ENCODE measurements at regions not wholly inside any gene's neighbourhood (a gene's known extent, or its start where the extent isn't known, plus 50 kb on each side); places are given as distances from the start of the nearest gene placed in this dataset.

GRCh38 chr18:8944871-8945245 lies 157.6 kb upstream of the NDUFV2 start:
- DNase-seq (ENCODE audit: low read depth in 2 of 2), result no peak

DNA sequence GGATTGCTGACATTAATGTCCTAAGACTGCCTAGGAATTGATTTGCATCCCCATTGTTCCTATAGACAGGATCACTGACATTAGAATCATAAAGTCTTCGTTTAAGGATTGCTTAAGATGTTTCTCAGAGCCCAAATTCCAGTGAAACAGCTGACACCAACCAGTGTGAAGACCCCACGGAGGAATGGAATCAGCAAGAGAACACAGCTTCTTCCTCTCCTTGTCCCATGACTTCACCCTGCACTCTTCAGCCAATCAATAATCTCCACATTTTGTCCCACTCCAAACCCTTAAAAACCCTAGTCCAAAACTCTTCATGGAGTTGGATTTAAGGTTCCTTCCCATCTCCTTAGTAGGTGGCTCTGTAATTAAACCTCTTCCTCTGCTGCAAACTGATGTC lies 157.0 kb upstream of the NDUFV2 start:
- no peak for DNase-seq (ENCODE audit: low read depth in 2 of 2)

DNA sequence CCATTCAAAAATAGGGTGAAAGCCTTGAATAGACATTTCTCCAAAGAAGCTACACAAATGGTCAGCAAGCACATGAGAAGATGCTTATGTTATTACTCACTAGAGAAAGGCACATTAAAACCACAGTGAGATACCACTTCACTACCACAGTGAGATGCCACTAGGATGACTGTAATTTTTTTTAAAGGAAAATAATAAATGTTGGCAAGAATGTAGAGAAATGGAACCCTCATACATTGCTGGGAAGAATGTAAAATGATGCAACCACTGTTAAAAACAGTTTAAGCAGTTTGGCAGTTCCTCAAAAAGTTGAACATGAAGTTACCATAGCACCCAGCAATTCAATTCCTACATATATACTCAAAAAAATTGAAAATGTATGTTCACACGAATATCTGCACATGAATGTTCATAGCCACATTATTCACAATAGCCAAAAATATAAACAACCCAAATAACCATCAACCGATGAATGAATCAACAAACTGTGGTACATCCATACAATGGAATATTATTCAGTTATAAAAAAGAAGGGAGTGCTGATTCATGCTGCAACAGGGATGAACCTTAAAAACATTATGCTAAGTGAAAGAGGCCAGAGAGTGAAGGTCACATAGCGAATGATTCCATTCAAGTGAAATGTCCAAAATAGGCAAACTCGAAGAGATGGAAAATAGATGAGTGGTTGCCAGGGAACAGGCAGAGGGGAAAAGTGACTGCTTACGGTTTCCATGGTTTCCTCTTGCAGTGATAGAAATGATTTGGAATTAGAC lies 156.2 kb upstream of the NDUFV2 start:
- no peak for DNase-seq (ENCODE audit: low read depth in 2 of 2)

- DNase-seq (ENCODE audit: low read depth in 2 of 2), result no peak
Observed at GRCh38 chr18:8947566-8947965, 154.9 kb upstream of the NDUFV2 start.

GRCh38 chr18:8948011-8948410 lies 154.5 kb upstream of the NDUFV2 start:
- no peak for DNase-seq (ENCODE audit: low read depth in 2 of 2)

GRCh38 chr18:8948471-8949149 lies 153.9 kb upstream of the NDUFV2 start:
- DNase-seq (ENCODE audit: low read depth in 2 of 2), result no peak

GRCh38 chr18:8949206-8949605 lies 153.3 kb upstream of the NDUFV2 start:
- DNase-seq (ENCODE audit: low read depth in 2 of 2), result no peak

- DNase-seq (ENCODE audit: low read depth in 2 of 2), result no peak
Observed at GRCh38 chr18:8951491-8951890, 151.0 kb upstream of the NDUFV2 start.

- DNase-seq (ENCODE audit: low read depth in 2 of 2), result no peak
Observed at GRCh38 chr18:8952174-8952573, 150.3 kb upstream of the NDUFV2 start.

- no peak for DNase-seq (ENCODE audit: low read depth in 2 of 2)
Observed at GRCh38 chr18:8952769-8953760, 149.4 kb upstream of the NDUFV2 start.

DNA sequence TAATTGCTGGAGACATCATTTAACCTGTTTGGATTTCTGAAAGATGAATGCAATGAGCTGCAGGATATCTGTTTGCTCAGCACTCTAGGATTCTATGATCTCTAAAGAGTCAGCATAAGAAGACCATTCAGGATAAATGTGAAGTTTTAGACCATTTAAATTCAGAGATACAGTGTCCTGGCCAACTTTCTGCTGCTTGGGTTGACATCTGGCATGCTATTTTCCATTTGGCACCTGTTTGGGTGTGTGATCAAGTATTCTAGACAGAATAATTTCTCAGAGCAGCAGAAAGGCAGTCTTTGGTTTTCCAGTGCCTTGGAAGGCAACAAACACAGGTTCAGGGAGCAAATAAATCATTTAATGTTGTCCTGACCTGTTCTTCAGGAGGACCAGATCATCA lies 144.8 kb upstream of the NDUFV2 start:
- DNase-seq (ENCODE audit: low read depth in 2 of 2), result no peak

DNA sequence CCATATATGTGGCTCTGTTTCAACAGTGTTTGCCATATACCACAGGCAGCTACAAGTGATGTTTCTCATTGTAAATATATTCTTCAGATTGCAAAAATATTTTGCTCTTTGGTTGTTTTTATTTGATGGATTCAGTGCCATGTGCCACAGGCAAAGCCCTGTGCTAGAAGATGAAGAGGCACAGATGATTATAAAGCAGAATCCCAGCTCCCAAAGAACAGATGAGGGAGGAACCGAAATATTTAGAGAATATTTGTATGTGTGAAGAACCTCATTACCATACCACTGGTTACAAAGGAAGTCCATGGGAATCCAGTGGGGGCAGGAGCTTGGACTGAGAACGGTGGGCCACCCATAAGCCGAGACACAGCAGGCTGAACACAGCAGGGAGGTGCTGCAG lies 143.8 kb upstream of the NDUFV2 start:
- DNase-seq (ENCODE audit: low read depth in 2 of 2), result no peak

- no peak for DNase-seq (ENCODE audit: low read depth in 2 of 2)
Observed at GRCh38 chr18:8959551-8960135, 142.9 kb upstream of the NDUFV2 start.

DNA sequence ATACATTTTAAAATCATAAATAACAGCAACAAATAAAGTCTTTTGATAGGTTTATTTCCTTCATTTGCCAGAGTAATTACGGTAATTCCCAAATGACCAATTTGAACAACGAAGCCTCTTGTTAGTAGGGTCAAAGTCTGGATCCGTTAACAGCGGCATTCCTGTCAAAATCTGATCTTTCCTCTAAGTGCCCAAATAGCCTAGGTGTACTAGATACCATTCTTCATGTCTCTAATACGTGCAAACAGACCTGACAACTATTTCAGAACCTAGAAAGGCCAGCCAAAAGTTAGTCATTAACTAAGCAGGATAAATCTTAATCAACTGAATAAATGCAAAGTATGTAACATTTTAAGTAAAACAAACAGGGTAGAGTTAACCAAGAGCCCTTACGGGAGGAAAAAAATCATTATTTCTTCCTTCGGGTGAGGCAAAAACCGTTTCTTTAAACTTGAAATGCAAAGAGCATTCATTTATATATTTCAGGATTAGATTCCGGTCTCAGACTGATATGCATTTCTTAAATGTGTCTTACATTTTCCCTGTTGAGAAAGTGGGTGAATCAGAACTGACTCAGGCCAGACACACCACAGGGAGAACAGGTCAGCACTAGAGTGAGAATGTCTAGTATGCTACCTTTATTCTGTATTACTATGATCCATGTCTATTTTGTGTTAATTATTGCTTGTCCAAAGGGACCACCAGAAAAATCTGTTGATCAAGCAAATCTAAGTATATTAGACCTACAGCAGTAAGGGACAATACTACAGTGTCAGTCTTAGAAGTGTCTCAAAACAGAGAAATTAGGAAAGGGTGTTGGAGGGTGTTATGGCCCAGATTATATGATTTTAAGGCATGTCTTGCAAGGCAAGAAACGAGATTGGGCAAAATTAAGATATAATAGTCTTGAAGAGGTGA lies 141.5 kb upstream of the NDUFV2 start:
- DNase-seq (ENCODE audit: low read depth in 2 of 2), result no peak

GRCh38 chr18:8962192-8962779 lies 140.2 kb upstream of the NDUFV2 start:
- DNase-seq (ENCODE audit: low read depth in 2 of 2), result no peak

DNA sequence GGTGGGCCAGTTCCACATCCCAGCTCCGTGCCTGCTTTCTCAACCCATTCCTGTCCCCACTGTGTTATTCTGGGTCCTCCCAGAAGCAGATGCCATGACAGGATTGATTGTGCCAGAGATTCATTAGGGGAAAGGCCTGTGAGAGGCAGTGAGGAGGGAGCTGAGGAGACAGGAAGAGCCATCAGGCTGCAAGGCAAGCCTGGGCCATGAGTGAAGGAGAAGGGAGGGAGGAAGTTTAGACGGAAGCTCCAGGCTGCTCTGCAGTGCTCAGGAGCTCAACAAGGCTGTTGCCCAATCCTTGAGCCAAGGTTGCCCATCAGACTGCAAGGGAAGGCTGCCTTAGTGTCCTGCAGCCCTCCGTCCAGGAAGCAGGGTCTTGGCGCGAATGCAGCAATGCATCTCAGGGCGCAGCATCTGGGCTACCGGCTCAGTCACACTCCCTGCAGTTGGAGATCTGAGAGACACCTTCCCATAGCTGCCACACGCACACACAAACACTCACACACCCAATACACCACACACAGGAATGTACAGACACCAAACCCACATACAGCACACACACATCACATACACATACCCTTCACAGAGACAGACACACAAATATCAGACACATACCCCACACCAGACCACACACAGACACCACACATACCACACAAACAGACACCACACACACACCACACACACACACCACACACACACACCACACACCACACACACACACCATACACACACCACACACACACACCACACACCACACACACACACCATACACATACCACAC lies 139.5 kb upstream of the NDUFV2 start:
- DNase-seq (ENCODE audit: low read depth in 2 of 2), result no peak

- no peak for DNase-seq (ENCODE audit: low read depth in 2 of 2)
Observed at GRCh38 chr18:8963876-8964275, 138.6 kb upstream of the NDUFV2 start.

DNA sequence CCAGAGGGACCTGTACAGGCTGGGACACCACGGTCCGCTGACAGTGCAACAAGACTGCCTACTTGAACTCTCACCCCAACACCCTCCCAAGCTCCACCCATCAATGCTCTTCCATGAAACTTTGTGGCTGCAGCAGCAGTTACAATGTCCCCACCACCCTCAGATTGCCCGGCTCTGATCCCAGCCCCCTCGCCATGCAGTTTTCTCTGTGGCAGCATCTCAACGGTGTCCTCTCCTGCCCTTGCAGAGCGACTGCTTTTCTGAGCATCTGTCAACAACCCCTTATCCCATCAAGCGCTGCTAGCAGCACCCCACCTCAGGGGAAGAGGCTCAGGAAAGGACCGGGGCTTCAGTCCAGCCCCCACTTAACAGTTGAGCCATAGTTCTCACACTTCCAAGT lies 137.1 kb upstream of the NDUFV2 start:
- DNase-seq (ENCODE audit: low read depth in 2 of 2), result no peak

GRCh38 chr18:8966821-8967220 lies 135.7 kb upstream of the NDUFV2 start:
- no peak for DNase-seq (ENCODE audit: low read depth in 2 of 2)

DNA sequence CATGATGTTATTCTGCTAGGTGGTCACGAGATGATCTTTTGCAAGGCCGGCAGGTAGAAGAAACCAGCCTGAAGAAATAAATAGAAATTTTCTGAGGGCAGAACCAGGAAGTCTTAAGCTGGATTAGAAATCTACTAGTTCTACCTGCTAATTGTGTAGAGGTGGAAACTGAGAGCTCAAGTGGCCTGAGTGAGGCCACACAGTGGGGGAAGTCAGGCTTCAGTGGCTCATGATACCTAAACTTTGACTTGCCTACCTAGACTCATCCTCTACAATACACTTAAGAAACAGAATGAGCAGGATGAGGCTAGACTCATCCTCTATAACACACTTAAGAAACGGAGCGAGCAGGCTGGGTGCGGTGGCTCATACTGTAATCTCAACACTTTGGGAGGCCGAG lies 134.9 kb upstream of the NDUFV2 start:
- DNase-seq (ENCODE audit: low read depth in 2 of 2), result no peak

Data from activated CD4-positive, alpha-beta T cell treated with anti-CD3 and anti-CD28 coated beads for 24 hours (primary cell).